HS-27A (cell line): ENCODE measurements at regions not wholly inside any gene's neighbourhood (a gene's known extent, or its start where the extent isn't known, plus 50 kb on each side); places are given as distances from the start of the nearest gene placed in this dataset.

Experiments
- DNase-seq: peaks from one replicate; pipeline ENCODE4 v3.0.0-alpha.2; 2012; ENCODE audit warnings: low read depth, missing footprints

GRCh38 chr5:68352166-68352565, 136.6 kb downstream of the PIK3R1 start:
- no peak for DNase-seq

GRCh38 chr5:68353605-68354004, 138.0 kb downstream of the PIK3R1 start:
- no peak for DNase-seq

- no peak for DNase-seq
These were observed 138.8 kb downstream of the PIK3R1 start for GRCh38 chr5:68354315-68354714.

GRCh38 chr5:68356216-68356615, 140.7 kb downstream of the PIK3R1 start:
- DNase-seq: no peak

GRCh38 chr5:68356623-68357022, 141.1 kb downstream of the PIK3R1 start:
- no peak for DNase-seq

GRCh38 chr5:68359699-68360098, 144.1 kb downstream of the PIK3R1 start:
- no peak for DNase-seq

GRCh38 chr5:68362331-68362730, 146.8 kb downstream of the PIK3R1 start:
- no peak for DNase-seq

- no peak for DNase-seq
These were observed 150.3 kb downstream of the PIK3R1 start for GRCh38 chr5:68365889-68366288.

GRCh38 chr5:68367287-68367686, 151.7 kb downstream of the PIK3R1 start:
- no peak for DNase-seq

- DNase-seq: no peak
These were observed 152.2 kb downstream of the PIK3R1 start for GRCh38 chr5:68367717-68368116.

GRCh38 chr5:68368311-68369022, 152.9 kb downstream of the PIK3R1 start:
- no peak for DNase-seq

- DNase-seq: no peak
These were observed 153.4 kb downstream of the PIK3R1 start for GRCh38 chr5:68369023-68369359.

- no peak for DNase-seq
These were observed 154.0 kb downstream of the PIK3R1 start for GRCh38 chr5:68369457-68370125.

- no peak for DNase-seq
These were observed 154.6 kb downstream of the PIK3R1 start for GRCh38 chr5:68370196-68370595.

- DNase-seq: no peak
These were observed 156.1 kb downstream of the PIK3R1 start for GRCh38 chr5:68371607-68372006.

GRCh38 chr5:68372161-68372560, 156.6 kb downstream of the PIK3R1 start:
- no peak for DNase-seq

GRCh38 chr5:68373050-68373449, 157.5 kb downstream of the PIK3R1 start:
- no peak for DNase-seq

GRCh38 chr5:68374796-68375518, 159.4 kb downstream of the PIK3R1 start:
- DNase-seq: no peak

GRCh38 chr5:68375540-68375939, 160.0 kb downstream of the PIK3R1 start:
- no peak for DNase-seq

GRCh38 chr5:68376935-68377334, 161.4 kb downstream of the PIK3R1 start:
- DNase-seq: no peak

GRCh38 chr5:68377733-68378132, 162.2 kb downstream of the PIK3R1 start:
- DNase-seq: no peak

- no peak for DNase-seq
These were observed 162.8 kb downstream of the PIK3R1 start for GRCh38 chr5:68378204-68378820.
